Hepatocyte (in vitro differentiated cells): ENCODE measurements at regions not wholly inside any gene's neighbourhood (a gene's known extent, or its start where the extent isn't known, plus 50 kb on each side); places are given as distances from the start of the nearest gene placed in this dataset.

Experiments used
- DNase-seq: peaks from one replicate; pipeline ENCODE4 v3.0.0-alpha.2; 2016; ENCODE audit warnings: low spot score
- H2AFZ ChIP-seq: fragments of 200-600 bp; sonication (generic); 2 replicates; pipeline ENCODE4 v1.6.0; 2016; ENCODE audit warnings: antibody characterized with exemption, mild to moderate bottlenecking
- H3K27ac ChIP-seq: fragments of 200-600 bp; sonication (generic); 2 replicates; pipeline ENCODE4 v1.5.1; 2016; ENCODE audit warnings: mild to moderate bottlenecking
- H3K27me3 ChIP-seq: fragments of 200-600 bp; sonication (generic); 2 replicates; pipeline ENCODE4 v1.6.1; 2016
- H3K36me3 ChIP-seq: fragments of 200-600 bp; sonication (generic); replicated peaks from 2 replicates; pipeline ENCODE4 v1.5.1; 2016; ENCODE audit warnings: low read depth; ENCODE audit not compliant: insufficient read depth
- H3K4me1 ChIP-seq: fragments of 200-600 bp; sonication (generic); 2 replicates; pipeline ENCODE4 v1.5.1; 2016; ENCODE audit warnings: mild to moderate bottlenecking, moderate library complexity; ENCODE audit not compliant: insufficient read depth
- H3K4me2 ChIP-seq: fragments of 200-600 bp; sonication (generic); 2 replicates; pipeline ENCODE4 v1.6.0; 2016
- H3K4me3 ChIP-seq: fragments of 200-600 bp; sonication (generic); 2 replicates; pipeline ENCODE4 v1.5.1; 2016; ENCODE audit warnings: mild to moderate bottlenecking
- H3K79me2 ChIP-seq: fragments of 200-600 bp; sonication (generic); 2 replicates; pipeline ENCODE4 v1.6.0; 2017; ENCODE audit warnings: mild to moderate bottlenecking
- H3K9me2 ChIP-seq: fragments of 200-600 bp; sonication (generic); replicated peaks from 2 replicates; pipeline ENCODE4 v1.6.0; 2017; ENCODE audit warnings: mild to moderate bottlenecking; ENCODE audit not compliant: insufficient read depth
- H3K9me3 ChIP-seq: fragments of 200-600 bp; sonication (generic); 2 replicates; pipeline ENCODE4 v1.5.1; 2016; ENCODE audit warnings: low read depth, mild to moderate bottlenecking
- H4K20me1 ChIP-seq: fragments of 200-600 bp; sonication (generic); 2 replicates; pipeline ENCODE4 v1.6.0; 2016; ENCODE audit warnings: mild to moderate bottlenecking; ENCODE audit not compliant: insufficient read depth, poor library complexity, severe bottlenecking
- CTCF ChIP-seq: fragments of 200-600 bp; sonication (generic); IDR thresholded peaks from 2 replicates; pipeline ENCODE4 v1.5.1; 2016; ENCODE audit warnings: antibody characterized with exemption, mild to moderate bottlenecking; ENCODE audit not compliant: poor library complexity
- EZH2 ChIP-seq: fragments of 200-600 bp; sonication (generic); IDR thresholded peaks from 2 replicates; pipeline ENCODE4 v1.6.1; 2016; ENCODE audit warnings: antibody characterized with exemption, mild to moderate bottlenecking, borderline replicate concordance
- EZH2phosphoT487 ChIP-seq: fragments of 200-600 bp; sonication (generic); IDR thresholded peaks from one replicate; pipeline ENCODE4 v1.6.1; 2018; ENCODE audit warnings: antibody characterized with exemption, mild to moderate bottlenecking, low read depth, moderate library complexity; ENCODE audit not compliant: unreplicated experiment, severe bottlenecking
- WGBS: methylation state at CpG from one replicate; pipeline ENCODE4 v1.1.6; 2016; ENCODE audit warnings: low lambda C conversion rate; ENCODE audit errors: missing lambda C conversion rate; 5-methylcytosine and 5-hydroxymethylcytosine counted together

- Histone ChIP-seq H3K9me2 (no peaks in the 10 kb centered on the region), H3K4me3 (no peak overlapping the region), H2AFZ (no peak overlapping the region), H3K27me3 (no peaks in the 10 kb centered on the region), H4K20me1 (no peaks in the 10 kb centered on the region), H3K4me1 (no peaks in the 10 kb centered on the region), H3K9me3 (no peaks in the 10 kb centered on the region), H3K27ac (no peak overlapping the region), H3K79me2 (no peaks in the 10 kb centered on the region), H3K4me2 (no peak overlapping the region), H3K36me3 (no peaks in the 10 kb centered on the region)
- TF ChIP-seq EZH2phosphoT487 (no peak), CTCF (no peak), EZH2 (no peak)
- 68% methylated on average over 3 of the region's 3 CpGs for WGBS
- DNase-seq, result no peak
Observed at GRCh38 chr12:125440399-125440798, 375.2 kb downstream of the AACS start.

- WGBS, result 44% methylated on average over 1 of the region's 1 CpG
- Histone ChIP-seq H3K9me2 (no peaks in the 10 kb centered on the region), H3K27ac (no peak overlapping the region), H4K20me1 (no peaks in the 10 kb centered on the region), H3K79me2 (no peaks in the 10 kb centered on the region), H3K4me3 (no peak overlapping the region), H3K9me3 (no peaks in the 10 kb centered on the region), H3K4me1 (no peaks in the 10 kb centered on the region), H2AFZ (no peak overlapping the region), H3K4me2 (no peak overlapping the region), H3K36me3 (no peaks in the 10 kb centered on the region), H3K27me3 (no peaks in the 10 kb centered on the region)
- no peak for TF ChIP-seq CTCF
- TF ChIP-seq EZH2phosphoT487, result no peak
- TF ChIP-seq EZH2, result no peak
- DNase-seq, result no peak
Observed at GRCh38 chr12:125443341-125443740, 378.1 kb downstream of the AACS start.

DNA sequence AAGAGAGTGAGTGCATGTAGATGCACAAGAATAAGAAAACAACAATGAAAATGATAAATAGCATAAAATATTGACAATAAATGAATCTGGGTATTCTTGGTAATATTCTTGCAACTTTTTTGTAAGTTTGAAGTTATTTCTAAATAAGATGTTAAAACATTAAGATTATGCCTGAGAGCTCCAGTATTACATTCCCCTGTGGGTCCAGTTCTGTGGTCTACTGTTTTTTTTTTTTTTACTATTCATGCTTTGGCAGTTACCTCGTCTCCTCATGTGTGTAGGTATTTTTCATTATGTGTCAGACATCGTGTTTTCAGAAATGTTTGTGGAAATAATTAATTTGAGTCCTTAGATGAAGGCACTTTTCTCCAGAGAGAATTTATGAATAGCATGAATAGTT lies 386.2 kb downstream of the AACS start:
- Histone ChIP-seq H2AFZ (no peak overlapping the region), H3K4me2 (no peak overlapping the region), H3K79me2 (no peaks in the 10 kb centered on the region), H3K4me1 (no peaks in the 10 kb centered on the region), H4K20me1 (no peaks in the 10 kb centered on the region), H3K9me2 (no peaks in the 10 kb centered on the region), H3K36me3 (no peaks in the 10 kb centered on the region), H3K4me3 (no peak overlapping the region), H3K27me3 (no peaks in the 10 kb centered on the region), H3K27ac (no peak overlapping the region), H3K9me3 (no peaks in the 10 kb centered on the region)
- 78% methylated on average over 2 of the region's 2 CpGs for WGBS
- no peak for DNase-seq
- TF ChIP-seq EZH2phosphoT487 (no peak), EZH2 (no peak), CTCF (no peak)

GRCh38 chr12:125453751-125454150 lies 388.5 kb downstream of the AACS start:
- H3K36me3 ChIP-seq, result no peaks in the 10 kb centered on the region
- DNase-seq, result no peak
- H3K9me3 ChIP-seq, result no peaks in the 10 kb centered on the region
- no peaks in the 10 kb centered on the region for H4K20me1 ChIP-seq
- no peak overlapping the region for H3K27ac ChIP-seq
- no peaks in the 10 kb centered on the region for H3K4me1 ChIP-seq
- no peaks in the 10 kb centered on the region for H3K27me3 ChIP-seq
- no peak for TF ChIP-seq EZH2
- no peak for TF ChIP-seq CTCF
- TF ChIP-seq EZH2phosphoT487, result no peak
- no peak overlapping the region for H2AFZ ChIP-seq
- no peak overlapping the region for H3K4me3 ChIP-seq
- H3K9me2 ChIP-seq, result no peaks in the 10 kb centered on the region
- 67% methylated on average over 4 of the region's 4 CpGs for WGBS
- no peak overlapping the region for H3K4me2 ChIP-seq
- H3K79me2 ChIP-seq, result no peaks in the 10 kb centered on the region
